Rectal smooth muscle tissue (tissue), 1 donor: ENCODE measurements at regions not wholly inside any gene's neighbourhood (a gene's known extent, or its start where the extent isn't known, plus 50 kb on each side); places are given as distances from the start of the nearest gene placed in this dataset.

Experiments
- H3K27ac ChIP-seq: one replicate; pipeline ENCODE4 v1.7.0; 2013; ENCODE audit warnings: low read depth, low read length, inconsistent platforms
- H3K27me3 ChIP-seq: one replicate; pipeline ENCODE4 v1.7.0; 2013; ENCODE audit warnings: low read length; ENCODE audit not compliant: control insufficient read depth, insufficient read depth
- H3K36me3 ChIP-seq: one replicate; pipeline ENCODE4 v1.7.0; 2013; ENCODE audit warnings: low read length; ENCODE audit not compliant: control insufficient read depth, insufficient read depth
- H3K4me1 ChIP-seq: one replicate; pipeline ENCODE4 v1.7.0; 2013; ENCODE audit warnings: low read length; ENCODE audit not compliant: control insufficient read depth, insufficient read depth
- H3K4me3 ChIP-seq: one replicate; pipeline ENCODE4 v1.7.0; 2013; ENCODE audit warnings: low read length
- H3K9ac ChIP-seq: one replicate; pipeline ENCODE4 v1.7.0; 2013; ENCODE audit warnings: low read length

DNA sequence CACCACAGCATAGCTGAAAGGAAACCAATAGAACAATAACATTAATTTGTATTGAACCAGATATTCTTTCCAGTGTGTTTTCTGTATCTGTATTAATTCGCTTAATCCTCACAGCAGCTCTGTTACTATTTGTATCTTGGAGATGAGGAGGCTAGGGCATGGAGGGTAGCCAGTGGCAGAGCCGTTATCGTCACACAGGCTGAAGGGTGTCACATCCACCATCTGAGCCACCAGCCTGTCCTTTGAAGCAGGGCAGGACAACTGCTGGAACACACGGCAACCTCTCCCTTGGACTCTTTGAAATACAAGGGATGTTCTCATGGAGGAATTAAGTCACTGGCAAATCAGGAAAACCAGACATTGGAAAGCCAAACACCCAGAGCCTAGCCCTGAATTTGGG lies 628.0 kb upstream of the CDH4 start:
- Histone ChIP-seq H3K27me3 (no peaks in the 10 kb centered on the region), H3K4me1 (no peaks in the 10 kb centered on the region), H3K9ac (no peak overlapping the region), H3K4me3 (no peak overlapping the region), H3K27ac (no peak overlapping the region), H3K36me3 (no peaks in the 10 kb centered on the region)

DNA sequence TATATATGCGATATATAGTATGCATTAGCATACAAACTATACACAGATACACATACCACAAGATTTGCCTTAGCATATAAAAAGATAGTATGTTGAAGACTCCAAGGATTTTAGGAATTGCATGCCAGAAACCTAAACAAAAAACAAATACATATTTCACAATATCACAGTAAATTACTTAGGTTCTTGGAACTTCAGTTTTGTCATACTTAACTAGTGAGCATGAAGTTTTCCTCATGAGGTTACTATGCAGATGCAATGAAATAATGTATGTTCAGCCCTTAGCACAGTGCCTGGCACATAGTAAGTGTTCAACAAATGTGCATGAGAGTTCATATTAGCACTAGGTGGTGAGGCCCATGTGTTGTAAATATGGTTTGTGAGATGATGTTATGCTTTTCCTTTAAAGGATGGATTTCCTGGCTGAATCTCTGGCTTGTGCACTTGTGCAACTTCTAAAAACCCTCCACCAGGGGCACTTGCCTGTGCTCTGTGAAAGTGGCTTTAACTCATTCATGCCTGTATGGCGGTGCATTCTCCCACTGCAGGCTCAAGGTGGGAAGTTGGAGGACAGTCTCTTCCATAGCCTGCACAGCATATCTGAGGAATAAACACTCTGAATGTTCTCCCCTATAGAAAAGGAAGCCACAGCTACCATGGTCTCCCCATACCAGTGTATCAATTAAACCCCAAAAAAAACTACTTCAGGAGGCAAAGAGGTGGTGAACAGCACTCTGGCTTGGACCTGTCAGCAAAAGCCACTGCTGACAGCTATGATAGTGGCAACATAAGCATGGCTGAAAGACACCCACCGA lies 624.1 kb upstream of the CDH4 start:
- H3K36me3 ChIP-seq, result no peaks in the 10 kb centered on the region
- no peaks in the 10 kb centered on the region for H3K4me1 ChIP-seq
- no peak overlapping the region for H3K27ac ChIP-seq
- H3K27me3 ChIP-seq, result no peaks in the 10 kb centered on the region
- H3K9ac ChIP-seq, result no peak overlapping the region
- H3K4me3 ChIP-seq, result no peak overlapping the region

DNA sequence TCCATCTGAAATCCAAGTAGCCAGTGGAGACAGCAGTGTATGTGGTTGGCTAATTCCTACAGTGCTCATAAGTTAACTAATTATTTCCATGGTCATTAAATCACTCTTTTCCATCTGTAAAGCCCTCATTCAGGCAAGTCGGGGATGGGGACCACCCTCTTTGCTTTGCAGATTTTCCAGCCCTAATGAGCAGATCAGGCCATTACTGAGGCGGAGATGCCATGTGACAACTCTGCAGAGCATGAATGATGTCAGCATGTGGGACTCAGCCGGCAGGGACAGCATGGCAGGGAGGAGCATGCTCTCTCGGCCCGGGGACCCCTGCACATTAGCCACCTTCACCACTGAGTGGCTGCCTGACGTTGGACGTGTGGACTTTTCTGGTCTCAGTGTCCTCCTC lies 623.3 kb upstream of the CDH4 start:
- H3K27me3 ChIP-seq, result no peaks in the 10 kb centered on the region
- no peak overlapping the region for H3K4me3 ChIP-seq
- H3K9ac ChIP-seq, result no peak overlapping the region
- no peak overlapping the region for H3K27ac ChIP-seq
- H3K36me3 ChIP-seq, result no peaks in the 10 kb centered on the region
- H3K4me1 ChIP-seq, result no peaks in the 10 kb centered on the region

DNA sequence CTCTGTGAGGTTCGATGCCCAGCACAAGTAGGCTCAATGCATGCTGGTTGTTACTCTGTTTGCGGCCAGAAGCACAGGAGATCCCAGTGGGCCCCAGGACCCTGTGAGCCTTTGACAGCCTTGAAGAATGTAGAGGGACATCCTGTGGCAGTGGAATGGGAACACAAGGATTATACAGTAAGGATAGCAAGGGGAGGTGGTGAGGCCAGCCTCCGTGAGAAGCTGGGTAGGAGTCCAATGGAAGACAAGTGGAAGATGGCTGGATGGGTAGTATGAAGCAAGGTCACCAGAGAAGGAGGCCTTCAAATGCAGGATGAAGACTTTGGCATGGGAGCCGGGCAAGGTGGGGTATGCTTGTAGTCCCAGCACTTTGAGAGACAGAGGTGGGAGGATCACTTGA lies 622.9 kb upstream of the CDH4 start:
- Histone ChIP-seq H3K4me3 (no peak overlapping the region), H3K27ac (no peak overlapping the region), H3K27me3 (no peaks in the 10 kb centered on the region), H3K36me3 (no peaks in the 10 kb centered on the region), H3K4me1 (no peaks in the 10 kb centered on the region), H3K9ac (no peak overlapping the region)

DNA sequence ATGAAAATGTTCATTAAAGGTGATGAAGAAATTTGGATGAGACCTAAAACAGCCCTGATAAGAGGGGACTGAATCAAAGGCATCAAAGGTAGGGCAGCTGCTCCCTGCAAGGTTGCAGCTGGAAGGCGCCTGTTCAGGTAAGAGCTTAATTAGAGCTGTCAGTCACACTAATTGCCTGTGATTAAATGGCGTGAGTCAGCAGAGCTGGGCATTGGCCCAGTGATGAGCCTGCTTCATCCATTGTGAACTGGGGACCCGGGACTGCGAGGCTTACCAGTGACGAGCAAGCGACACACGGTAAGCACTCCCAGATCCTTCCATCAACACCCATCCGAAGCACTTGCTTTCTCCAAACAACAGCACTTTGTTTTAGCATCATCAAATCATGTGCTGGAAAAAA lies 621.5 kb upstream of the CDH4 start:
- Histone ChIP-seq H3K27me3 (no peaks in the 10 kb centered on the region), H3K4me1 (no peaks in the 10 kb centered on the region), H3K4me3 (no peak overlapping the region), H3K9ac (no peak overlapping the region), H3K36me3 (no peaks in the 10 kb centered on the region), H3K27ac (no peak overlapping the region)

DNA sequence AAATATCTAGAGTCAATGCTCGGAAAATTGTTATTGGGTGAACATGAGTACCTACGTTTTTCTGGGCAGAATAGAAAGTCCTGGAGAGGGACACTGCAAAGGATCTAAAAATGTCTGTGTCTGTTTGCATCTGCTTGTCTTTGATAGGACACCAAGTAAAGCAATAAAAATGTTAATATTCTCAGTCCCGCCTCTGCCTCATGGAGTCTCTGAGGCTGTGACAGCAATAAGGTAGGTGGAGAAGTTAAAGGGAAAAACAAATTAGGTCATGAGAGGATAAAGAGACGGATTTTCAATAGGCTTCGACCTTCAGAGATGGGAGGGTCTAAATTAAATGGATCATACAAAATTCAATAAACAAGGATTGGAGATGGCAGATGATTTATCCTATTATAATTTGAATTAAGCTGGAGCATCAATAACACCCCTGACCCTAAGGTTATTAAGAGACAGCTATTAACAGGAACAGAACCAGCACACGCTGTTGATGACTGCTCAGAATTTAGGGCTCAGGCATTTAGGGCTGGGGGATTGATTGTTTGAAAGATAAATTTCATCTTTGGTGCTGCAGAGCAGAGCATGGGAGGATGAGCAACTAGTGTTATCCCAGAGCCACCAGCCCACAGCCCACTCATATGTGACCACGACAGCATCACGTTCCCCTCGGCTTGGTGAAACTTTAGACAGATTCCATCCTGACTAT lies 620.3 kb upstream of the CDH4 start:
- Histone ChIP-seq H3K27ac (no peak overlapping the region), H3K9ac (no peak overlapping the region), H3K27me3 (no peaks in the 10 kb centered on the region), H3K4me1 (no peaks in the 10 kb centered on the region), H3K4me3 (no peak overlapping the region), H3K36me3 (no peaks in the 10 kb centered on the region)

DNA sequence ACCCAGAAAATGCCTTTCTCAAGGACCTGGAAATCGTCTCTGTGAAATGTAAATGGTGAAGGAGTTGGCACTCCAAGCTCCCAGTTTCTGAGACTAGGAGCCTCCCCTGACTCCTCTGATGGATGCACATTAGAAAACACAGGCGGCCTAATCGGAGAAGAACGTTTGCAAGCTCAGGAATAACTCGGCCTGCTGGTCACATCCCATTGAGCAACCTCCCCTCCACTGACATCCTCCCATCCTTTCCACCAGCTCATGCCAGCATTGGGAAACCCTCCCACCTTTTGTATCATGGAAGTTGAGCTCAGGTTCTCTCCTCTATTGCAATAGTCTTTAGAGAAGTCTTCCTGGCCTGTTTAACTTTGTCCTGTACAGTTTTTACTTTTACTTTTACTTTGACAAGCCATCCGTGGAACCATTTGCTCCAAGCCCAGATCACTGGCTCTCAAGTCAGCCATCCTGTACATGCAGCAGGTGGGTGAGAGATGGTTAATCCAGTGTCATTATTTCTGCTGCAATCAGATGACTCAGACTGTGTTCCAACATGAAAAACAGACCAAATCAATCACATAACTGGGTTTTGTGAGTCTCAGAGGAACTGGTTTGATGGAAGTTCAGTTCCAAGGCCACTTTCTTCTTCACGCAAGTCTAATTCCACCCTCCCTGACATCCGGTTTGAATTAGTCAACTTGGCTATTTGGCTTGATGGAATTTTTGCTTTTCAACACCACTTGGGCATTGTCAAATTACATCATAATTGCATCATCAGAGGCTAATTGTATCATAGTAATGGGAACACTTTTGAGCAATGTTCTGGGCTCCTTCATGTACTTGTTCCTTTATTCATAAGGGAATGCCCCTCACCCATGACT lies 619.4 kb upstream of the CDH4 start:
- no peak overlapping the region for H3K4me3 ChIP-seq
- H3K27ac ChIP-seq, result no peak overlapping the region

DNA sequence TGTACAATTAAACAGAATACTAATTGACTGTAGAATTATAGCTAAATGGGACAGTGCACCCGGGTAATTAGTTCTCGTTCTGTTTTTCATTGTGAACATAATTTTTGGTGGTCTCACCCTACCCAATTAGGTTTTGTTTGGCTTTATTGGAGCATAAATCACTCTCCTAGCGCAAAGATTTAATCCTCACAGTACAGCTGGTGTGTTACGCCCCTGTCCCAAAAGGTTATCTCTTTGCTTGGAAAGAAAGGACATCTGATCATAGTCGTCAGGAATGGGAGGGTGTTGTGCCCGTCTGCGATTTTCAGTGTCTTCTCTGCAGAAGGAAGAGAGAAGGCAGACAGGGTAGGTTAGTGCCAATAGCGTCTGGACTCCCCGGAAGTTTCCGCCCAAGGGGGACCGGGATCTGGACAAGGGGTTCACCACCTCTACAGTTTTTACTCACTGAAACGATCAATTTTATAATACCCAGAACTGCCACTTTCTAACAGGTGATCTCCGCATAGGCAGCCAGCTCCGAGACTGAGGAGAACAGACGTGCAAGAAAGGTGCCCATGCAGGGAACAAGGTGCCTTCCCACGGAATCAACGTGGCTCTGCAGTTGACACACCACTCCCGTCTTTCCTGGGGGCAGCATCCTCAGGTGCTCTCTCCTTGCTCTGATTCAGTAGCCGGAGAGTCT lies 617.4 kb upstream of the CDH4 start:
- H3K27me3 ChIP-seq, result no peaks in the 10 kb centered on the region
- H3K27ac ChIP-seq, result no peak overlapping the region
- H3K9ac ChIP-seq, result no peak overlapping the region
- H3K4me1 ChIP-seq, result no peaks in the 10 kb centered on the region
- no peaks in the 10 kb centered on the region for H3K36me3 ChIP-seq
- H3K4me3 ChIP-seq, result no peak overlapping the region

More for the DNA sequence above, 619.4 kb upstream of the CDH4 start:
- Histone ChIP-seq H3K36me3 (no peaks in the 10 kb centered on the region), H3K4me1 (no peaks in the 10 kb centered on the region), H3K9ac (no peak overlapping the region), H3K27me3 (no peaks in the 10 kb centered on the region)

DNA sequence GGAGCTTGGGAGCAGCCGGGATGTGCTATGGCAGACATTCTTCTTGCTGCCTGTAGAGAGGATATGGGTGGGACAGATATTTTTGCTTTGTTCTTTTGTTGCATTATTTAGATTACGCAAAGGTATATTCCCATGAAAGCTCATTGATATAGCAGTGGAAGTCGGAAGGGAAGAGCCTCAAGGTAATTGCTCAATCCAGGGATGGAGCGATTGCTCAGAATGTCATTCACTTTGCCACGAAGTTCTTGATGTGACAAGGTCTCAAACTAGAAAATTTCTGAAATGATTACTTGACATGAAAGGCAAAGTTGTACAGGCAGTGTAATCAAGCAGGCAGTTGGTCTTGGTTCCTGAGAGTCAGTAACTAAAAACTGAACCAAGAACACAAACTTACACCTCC lies 615.6 kb upstream of the CDH4 start:
- Histone ChIP-seq H3K27me3 (no peaks in the 10 kb centered on the region), H3K4me1 (no peaks in the 10 kb centered on the region), H3K9ac (no peak overlapping the region), H3K4me3 (no peak overlapping the region), H3K27ac (no peak overlapping the region), H3K36me3 (no peaks in the 10 kb centered on the region)

DNA sequence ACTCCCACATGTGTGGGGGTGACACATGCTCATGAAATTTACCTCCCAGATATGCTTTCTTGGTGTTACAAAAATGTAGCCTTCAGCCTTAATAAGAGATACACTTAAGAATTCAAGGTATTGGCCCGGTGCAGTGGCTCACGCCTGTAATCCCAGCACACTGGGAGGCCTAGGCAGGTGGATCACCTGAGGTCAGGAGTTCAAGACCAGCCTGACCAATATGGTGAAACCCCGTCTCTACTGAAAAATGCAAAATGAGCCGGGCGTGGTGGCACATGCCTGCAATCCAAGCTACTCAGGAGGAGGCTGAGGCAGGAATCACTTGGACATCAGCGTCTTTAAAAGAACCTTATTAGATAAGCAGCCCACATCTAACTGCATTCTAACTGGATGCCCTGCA lies 614.3 kb upstream of the CDH4 start:
- Histone ChIP-seq H3K36me3 (no peaks in the 10 kb centered on the region), H3K4me1 (no peaks in the 10 kb centered on the region), H3K9ac (no peak overlapping the region), H3K27me3 (no peaks in the 10 kb centered on the region), H3K27ac (no peak overlapping the region), H3K4me3 (no peak overlapping the region)

DNA sequence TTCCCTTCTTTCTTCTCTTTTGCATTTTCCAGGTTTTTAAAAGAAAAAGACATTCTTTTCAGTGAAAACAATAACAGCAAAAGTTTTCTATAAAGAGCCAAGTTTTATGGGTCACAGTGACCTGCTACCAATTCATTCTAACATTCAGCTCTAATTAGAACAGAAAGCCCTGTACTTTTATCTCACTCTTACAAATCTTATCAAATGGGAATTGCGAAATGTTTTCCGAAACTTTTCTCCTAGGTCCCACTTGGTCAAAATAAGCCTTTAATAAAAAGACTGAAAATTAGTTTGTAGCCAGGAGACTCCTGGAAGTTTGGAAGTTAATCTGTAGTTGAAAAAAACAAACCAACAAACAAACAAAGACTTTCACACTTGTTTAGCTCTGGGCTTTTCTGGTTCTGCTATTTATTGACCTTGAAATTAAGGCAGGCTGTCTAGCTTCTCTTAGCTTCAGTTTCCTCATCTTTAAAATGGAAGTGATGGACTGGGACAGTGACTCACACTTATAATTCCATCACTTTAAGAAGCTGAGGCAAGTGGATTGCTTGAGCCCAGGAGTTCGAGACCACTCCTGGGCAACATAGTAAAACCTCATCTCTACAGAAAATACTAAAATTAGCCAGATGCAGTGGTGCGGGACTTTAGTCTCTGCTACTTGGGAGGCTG lies 613.5 kb upstream of the CDH4 start:
- Histone ChIP-seq H3K4me3 (no peak overlapping the region), H3K4me1 (no peaks in the 10 kb centered on the region), H3K9ac (no peak overlapping the region), H3K36me3 (no peaks in the 10 kb centered on the region), H3K27me3 (no peaks in the 10 kb centered on the region), H3K27ac (no peak overlapping the region)
